Uterus (tissue), 3 donors: ENCODE measurements at regions not wholly inside any gene's neighbourhood (a gene's known extent, or its start where the extent isn't known, plus 50 kb on each side); places are given as distances from the start of the nearest gene placed in this dataset.

Experiments
- DNase-seq, 2 donors: peaks; one replicate each; pipeline ENCODE4 v3.0.0-alpha.2; 2019 to 2020
- H3K27ac ChIP-seq, 2 donors: fragments of 200-600 bp; sonication (generic); 1 replicate in 1 of 2; 2 replicates in 1 of 2; pipeline ENCODE4 v1.5.1; 2016 to 2018
- H3K27me3 ChIP-seq, 2 donors: fragments of 200-600 bp; sonication (generic); one replicate each; pipeline ENCODE4 v1.5.1; 2018 to 2019; ENCODE audit warnings: control low read depth in 1 of 2
- H3K36me3 ChIP-seq, 2 donors: fragments of 200-600 bp; sonication (generic); one replicate each; pipeline ENCODE4 v1.5.1; 2019; ENCODE audit warnings: control low read depth in 1 of 2
- H3K4me1 ChIP-seq, 2 donors: fragments of 200-600 bp; sonication (generic); one replicate each; pipeline ENCODE4 v1.5.1; 2018 to 2019; ENCODE audit warnings: control low read depth in 1 of 2
- H3K4me3 ChIP-seq, 2 donors: fragments of 200-600 bp; sonication (generic); 1 replicate in 1 of 2; 2 replicates in 1 of 2; pipeline ENCODE4 v1.5.1; 2018 to 2019; ENCODE audit warnings: mild to moderate bottlenecking in 1 of 2
- H3K9me3 ChIP-seq, 2 donors: fragments of 200-600 bp; sonication (generic); one replicate each; pipeline ENCODE4 v1.5.1; 2019; ENCODE audit warnings: control low read depth in 1 of 2
- CTCF ChIP-seq, 4 experiments: fragments of 200-600 bp in 2 of 4; fragments of 450-650 bp in 2 of 4; sonication (generic) in 2 of 4; IDR thresholded peaks; one replicate each; pipeline ENCODE4 v1.5.1; 2016 to 2019; ENCODE audit warnings: antibody characterized with exemption in 4 of 4, mild to moderate bottlenecking in 2 of 4, moderate library complexity in 1 of 4
- POLR2A ChIP-seq, 2 donors: fragments of 450-650 bp; IDR thresholded peaks; one replicate each; pipeline ENCODE4 v1.6.1; 2016; ENCODE audit warnings: antibody characterized with exemption in 2 of 2, mild to moderate bottlenecking in 1 of 2, moderate library complexity in 1 of 2
- intact Hi-C: fragments of 100-400 bp; cut with DNase I; formaldehyde crosslinking; loops from one replicate; pipeline ENCODE4 v1.15.1; 2023; ENCODE audit warnings: low total_unique reads
- donor health status: DM: yes; HTN: yes; CAD: no.

DNA sequence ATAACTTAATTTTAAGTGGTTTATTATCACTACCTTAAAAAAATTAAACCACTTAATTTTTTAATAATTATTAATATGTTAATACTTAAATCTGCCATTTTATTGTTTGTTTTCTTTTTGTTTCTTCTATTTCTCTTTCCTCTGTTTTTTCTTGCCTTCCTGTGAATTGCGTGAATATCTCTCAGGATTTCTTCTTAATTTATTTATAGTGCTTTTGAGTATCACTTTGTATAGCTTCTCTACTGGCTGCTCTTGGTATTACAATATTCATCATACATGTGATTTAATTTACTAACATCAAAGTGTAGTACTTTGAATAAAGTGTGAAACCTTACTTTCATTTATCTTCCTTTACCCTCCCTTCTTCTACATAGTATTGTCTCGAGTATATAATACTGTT lies 349.5 kb upstream of the CPXCR1 start:
- no peak overlapping the region for H3K4me3 ChIP-seq
- H3K27ac ChIP-seq, result no peak overlapping the region
- H3K9me3 ChIP-seq, result no peaks in the 10 kb centered on the region
- H3K4me1 ChIP-seq, result no peaks in the 10 kb centered on the region
- no peaks in the 10 kb centered on the region for H3K36me3 ChIP-seq
- TF ChIP-seq POLR2A (IDR thresholded peaks at IDR 0.05) (no peak), CTCF (IDR thresholded peaks at IDR 0.05) (no peak)
- intact Hi-C loops, result no loop called here
- no peak for DNase-seq
- H3K27me3 ChIP-seq, result no peaks in the 10 kb centered on the region

DNA sequence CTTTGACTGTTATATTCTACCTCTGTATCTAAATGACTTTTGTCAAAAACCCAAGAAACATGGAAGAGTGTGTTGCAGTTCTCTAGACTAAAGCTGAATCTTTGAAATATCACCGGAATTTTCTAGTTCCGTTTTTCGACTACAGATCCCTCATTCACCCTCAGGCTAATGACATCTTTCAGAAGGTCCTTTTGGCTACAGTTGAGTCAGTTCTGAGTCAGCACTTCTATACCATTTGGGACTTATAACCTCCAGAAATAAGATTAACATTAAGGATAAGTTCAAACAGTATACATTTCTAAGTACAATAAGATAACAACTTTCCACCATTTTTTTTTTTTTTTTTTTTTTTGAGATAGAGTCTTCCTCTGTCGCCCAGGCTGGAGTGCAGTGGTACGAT lies 331.0 kb upstream of the CPXCR1 start:
- no peak for DNase-seq
- intact Hi-C loops, result no loop called here
- Histone ChIP-seq H3K27me3 (no peaks in the 10 kb centered on the region), H3K36me3 (no peaks in the 10 kb centered on the region), H3K4me3 (no peak overlapping the region), H3K9me3 (no peaks in the 10 kb centered on the region), H3K27ac (no peak overlapping the region), H3K4me1 (no peaks in the 10 kb centered on the region)
- TF ChIP-seq POLR2A (IDR thresholded peaks at IDR 0.05) (no peak), CTCF (IDR thresholded peaks at IDR 0.05) (no peak)

- H3K4me1 ChIP-seq, result no peaks in the 10 kb centered on the region
- H3K36me3 ChIP-seq, result no peaks in the 10 kb centered on the region
- no peak overlapping the region for H3K27ac ChIP-seq
- no peak for TF ChIP-seq POLR2A (IDR thresholded peaks at IDR 0.05)
- no peak for TF ChIP-seq CTCF (IDR thresholded peaks at IDR 0.05)
- H3K27me3 ChIP-seq, result no peaks in the 10 kb centered on the region
- intact Hi-C loops, result no loop called here
- no peak for DNase-seq
- no peak overlapping the region for H3K4me3 ChIP-seq
- no peaks in the 10 kb centered on the region for H3K9me3 ChIP-seq
Observed at GRCh38 chrX:88416965-88417364, 330.1 kb upstream of the CPXCR1 start.

DNA sequence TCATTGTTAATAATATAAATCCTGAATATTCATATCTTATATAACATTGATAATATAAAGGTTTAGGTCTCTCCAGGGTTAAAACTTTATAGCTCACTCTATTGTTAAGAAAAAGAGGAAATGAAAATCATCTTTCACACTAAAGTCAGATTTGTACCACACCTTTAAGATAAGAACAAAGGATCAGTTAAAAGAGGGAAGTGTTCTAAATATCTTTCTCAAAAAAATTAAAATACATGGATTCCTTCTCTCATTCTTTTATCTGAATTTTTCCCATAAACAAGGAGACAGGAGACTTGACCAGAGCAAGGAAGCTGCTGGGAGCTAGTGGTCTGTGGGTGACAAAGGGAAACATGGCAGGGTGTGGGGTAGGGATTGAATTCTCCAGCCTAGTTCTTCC lies 323.0 kb upstream of the CPXCR1 start:
- H3K4me3 ChIP-seq, result no peak overlapping the region
- no peak overlapping the region for H3K27ac ChIP-seq
- no peak for TF ChIP-seq CTCF (IDR thresholded peaks at IDR 0.05)
- no peaks in the 10 kb centered on the region for H3K4me1 ChIP-seq
- DNase-seq, result no peak
- no peaks in the 10 kb centered on the region for H3K27me3 ChIP-seq
- H3K9me3 ChIP-seq, result no peaks in the 10 kb centered on the region
- H3K36me3 ChIP-seq, result no peaks in the 10 kb centered on the region
- intact Hi-C loops, result no loop called here

GRCh38 chrX:88424541-88424940 lies 322.5 kb upstream of the CPXCR1 start:
- Histone ChIP-seq H3K36me3 (no peaks in the 10 kb centered on the region), H3K4me3 (no peak overlapping the region), H3K27ac (no peak overlapping the region), H3K27me3 (no peaks in the 10 kb centered on the region), H3K4me1 (no peaks in the 10 kb centered on the region), H3K9me3 (no peaks in the 10 kb centered on the region)
- intact Hi-C loops, result no loop called here
- no peak for DNase-seq
- no peak for TF ChIP-seq CTCF (IDR thresholded peaks at IDR 0.05)
- no peak for TF ChIP-seq POLR2A (IDR thresholded peaks at IDR 0.05)
